Esophagus squamous epithelium (tissue), 4 donors: ENCODE measurements at regions not wholly inside any gene's neighbourhood (a gene's known extent, or its start where the extent isn't known, plus 50 kb on each side); places are given as distances from the start of the nearest gene placed in this dataset.

Source experiments
- POLR2A ChIP-seq, 4 donors: fragments of 450-650 bp; IDR thresholded peaks; one replicate each; pipeline ENCODE4 v1.6.1; 2017; ENCODE audit warnings: antibody characterized with exemption in 4 of 4, mild to moderate bottlenecking in 4 of 4, moderate library complexity in 3 of 4
- TF ChIP-seq, protein P1 (sequence below), 6 experiments: fragments of 450-650 bp in 4 of 6; fragments of 200-600 bp in 2 of 6; sonication (generic) in 2 of 6; IDR thresholded peaks; one replicate each; pipeline ENCODE4 v1.5.1; 2016 to 2019; ENCODE audit warnings: antibody characterized with exemption in 6 of 6, mild to moderate bottlenecking in 4 of 6, moderate library complexity in 4 of 6

DNA sequence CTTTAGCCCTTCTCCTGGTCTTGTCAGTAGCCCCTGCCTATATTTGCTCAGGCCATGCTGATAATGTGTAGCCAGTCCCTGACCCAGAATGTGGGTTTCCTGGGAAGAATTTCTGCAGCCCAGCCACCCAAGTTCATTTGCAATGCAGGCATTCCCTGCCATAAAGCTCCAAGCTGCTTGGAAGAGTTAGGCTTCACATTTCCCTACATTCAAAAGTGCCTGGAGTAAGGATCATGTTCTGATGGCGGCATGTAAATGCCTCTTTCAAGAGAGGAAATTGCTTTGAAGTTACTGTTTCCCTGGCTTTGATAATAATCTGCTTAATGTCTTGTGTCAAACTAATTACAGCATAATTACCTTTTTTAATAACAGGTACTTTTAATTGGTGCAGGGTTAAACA, 266.1 kb downstream of the MIAT start:
- TF ChIP-seq, protein P1, sequence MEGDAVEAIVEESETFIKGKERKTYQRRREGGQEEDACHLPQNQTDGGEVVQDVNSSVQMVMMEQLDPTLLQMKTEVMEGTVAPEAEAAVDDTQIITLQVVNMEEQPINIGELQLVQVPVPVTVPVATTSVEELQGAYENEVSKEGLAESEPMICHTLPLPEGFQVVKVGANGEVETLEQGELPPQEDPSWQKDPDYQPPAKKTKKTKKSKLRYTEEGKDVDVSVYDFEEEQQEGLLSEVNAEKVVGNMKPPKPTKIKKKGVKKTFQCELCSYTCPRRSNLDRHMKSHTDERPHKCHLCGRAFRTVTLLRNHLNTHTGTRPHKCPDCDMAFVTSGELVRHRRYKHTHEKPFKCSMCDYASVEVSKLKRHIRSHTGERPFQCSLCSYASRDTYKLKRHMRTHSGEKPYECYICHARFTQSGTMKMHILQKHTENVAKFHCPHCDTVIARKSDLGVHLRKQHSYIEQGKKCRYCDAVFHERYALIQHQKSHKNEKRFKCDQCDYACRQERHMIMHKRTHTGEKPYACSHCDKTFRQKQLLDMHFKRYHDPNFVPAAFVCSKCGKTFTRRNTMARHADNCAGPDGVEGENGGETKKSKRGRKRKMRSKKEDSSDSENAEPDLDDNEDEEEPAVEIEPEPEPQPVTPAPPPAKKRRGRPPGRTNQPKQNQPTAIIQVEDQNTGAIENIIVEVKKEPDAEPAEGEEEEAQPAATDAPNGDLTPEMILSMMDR (IDR thresholded peaks at IDR 0.05), result no peak
- TF ChIP-seq POLR2A (IDR thresholded peaks at IDR 0.05), result no peak
